Retinal pigment epithelial cell (primary cell): ENCODE measurements at regions not wholly inside any gene's neighbourhood (a gene's known extent, or its start where the extent isn't known, plus 50 kb on each side); places are given as distances from the start of the nearest gene placed in this dataset.

Source experiments
- DNase-seq: peaks from one replicate; pipeline ENCODE4 v3.0.0-alpha.2; 2010; ENCODE audit warnings: low read depth
- H3K4me3 ChIP-seq: 2 replicates; pipeline ENCODE4 v1.5.1; 2011; ENCODE audit warnings: mild to moderate bottlenecking, low read length, control low read depth, moderate library complexity
- CTCF ChIP-seq: conservative IDR thresholded peaks from 2 replicates; pipeline ENCODE4 v1.5.1; 2011; ENCODE audit warnings: low read depth, low read length, control low read depth, inconsistent platforms

- no peak for DNase-seq
- H3K4me3 ChIP-seq: no peak overlapping the region
- no peak for TF ChIP-seq CTCF
Measured at GRCh38 chr17:51347851-51348584, 87.7 kb downstream of the UTP18 start.

- no peak for TF ChIP-seq CTCF
- DNase-seq: no peak
- H3K4me3 ChIP-seq: no peak overlapping the region
Measured at GRCh38 chr17:51351080-51351479, 90.7 kb downstream of the UTP18 start.

- TF ChIP-seq CTCF: no peak
- DNase-seq: peak; percentile 5
Measured at GRCh38 chr17:51351890-51352289, 91.5 kb downstream of the UTP18 start.

GRCh38 chr17:51352798-51353197, 92.5 kb downstream of the UTP18 start:
- TF ChIP-seq CTCF: no peak
- no peak overlapping the region for H3K4me3 ChIP-seq

More at GRCh38 chr17:51351890-51352289, 91.5 kb downstream of the UTP18 start:
- H3K4me3 ChIP-seq: no peak overlapping the region

GRCh38 chr17:51353296-51353695, 93.0 kb downstream of the UTP18 start:
- TF ChIP-seq CTCF: no peak
- DNase-seq: no peak
- H3K4me3 ChIP-seq: no peak overlapping the region

More at GRCh38 chr17:51352798-51353197, 92.5 kb downstream of the UTP18 start:
- no peak for DNase-seq

- DNase-seq: no peak
- no peak overlapping the region for H3K4me3 ChIP-seq
- TF ChIP-seq CTCF: no peak
Measured at GRCh38 chr17:51354936-51355335, 94.6 kb downstream of the UTP18 start.
